ENCODE measurements at regions not wholly inside any gene's neighbourhood (a gene's known extent, or its start where the extent isn't known, plus 50 kb on each side); places are given as distances from the start of the nearest gene placed in this dataset.

DNA sequence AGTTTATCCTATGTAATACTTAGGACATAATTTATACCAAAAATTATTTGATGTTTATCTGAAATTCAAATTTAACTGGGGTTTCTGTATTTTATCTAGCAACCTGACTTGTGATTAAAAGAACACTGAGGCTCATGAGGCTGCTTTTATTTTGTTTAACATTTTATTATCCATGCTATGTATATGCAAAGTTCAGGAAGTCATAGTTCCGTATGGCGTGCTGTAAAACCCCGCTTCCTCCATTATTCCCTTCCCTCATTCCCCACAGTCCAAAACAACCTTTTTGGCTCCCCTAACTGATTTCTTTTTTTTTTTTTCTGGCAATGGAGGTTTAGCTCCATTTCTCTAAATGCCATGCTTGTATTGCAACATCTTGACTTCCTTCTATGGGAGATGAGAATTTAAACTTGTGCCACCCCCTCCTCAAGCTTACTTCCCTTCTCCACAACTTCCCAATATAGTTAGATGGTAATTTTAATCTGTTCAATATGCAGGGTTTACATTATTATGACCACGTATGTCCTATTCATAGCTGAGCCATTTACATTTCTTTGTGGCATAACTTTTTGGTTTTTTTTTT is 138.0 kb upstream of the DNAH14 start:
- intact Hi-C loops (cut with DNase I): no loop called here
- Histone ChIP-seq H3K27me3 (ENCODE audit: control insufficient read depth, insufficient read depth, low read length) (no peaks in the 10 kb centered on the region), H3K4me1 (ENCODE audit: control insufficient read depth in 2 of 3, insufficient read depth in 2 of 3, low read depth in 1 of 3, low read length in 3 of 3) (no peaks in the 10 kb centered on the region), H3K4me3 (ENCODE audit: low read length in 3 of 3) (no peak overlapping the region), H3K9me3 (ENCODE audit: control insufficient read depth in 2 of 3, insufficient read depth in 1 of 3, low read length in 3 of 3) (no peaks in the 10 kb centered on the region), H3K36me3 (ENCODE audit: control insufficient read depth in 2 of 3, insufficient read depth in 3 of 3, low read length in 3 of 3) (no peaks in the 10 kb centered on the region), H3K27ac (ENCODE audit: low read depth in 2 of 2, low read length in 2 of 2) (no peak overlapping the region), H3K9ac (ENCODE audit: low read length in 3 of 3) (no peak overlapping the region)
- FAIRE-seq: no peak
- no peak for DNase-seq
- no peak for TF ChIP-seq CTCF (IDR thresholded peaks at IDR 0.05; ENCODE audit: borderline replicate concordance, extremely low read depth, insufficient read depth)

- no peak overlapping the region for H3K9ac ChIP-seq (ENCODE audit: low read length in 3 of 3)
- intact Hi-C loops (cut with DNase I): no loop called here
- H3K36me3 ChIP-seq (ENCODE audit: control insufficient read depth in 2 of 3, insufficient read depth in 3 of 3, low read length in 3 of 3): no peaks in the 10 kb centered on the region
- no peak overlapping the region for H3K4me3 ChIP-seq (ENCODE audit: low read length in 3 of 3)
- no peaks in the 10 kb centered on the region for H3K27me3 ChIP-seq (ENCODE audit: control insufficient read depth, insufficient read depth, low read length)
- FAIRE-seq (no peak), DNase-seq (no peak)
- H3K27ac ChIP-seq (ENCODE audit: low read depth in 2 of 2, low read length in 2 of 2): no peak overlapping the region
- TF ChIP-seq CTCF (IDR thresholded peaks at IDR 0.05; ENCODE audit: borderline replicate concordance, extremely low read depth, insufficient read depth): no peak
- H3K4me1 ChIP-seq (ENCODE audit: control insufficient read depth in 2 of 3, insufficient read depth in 2 of 3, low read depth in 1 of 3, low read length in 3 of 3): no peaks in the 10 kb centered on the region
- H3K9me3 ChIP-seq (ENCODE audit: control insufficient read depth in 2 of 3, insufficient read depth in 1 of 3, low read length in 3 of 3): no peaks in the 10 kb centered on the region
These were observed 133.9 kb upstream of the DNAH14 start for GRCh38 chr1:224795591-224795990.

DNA sequence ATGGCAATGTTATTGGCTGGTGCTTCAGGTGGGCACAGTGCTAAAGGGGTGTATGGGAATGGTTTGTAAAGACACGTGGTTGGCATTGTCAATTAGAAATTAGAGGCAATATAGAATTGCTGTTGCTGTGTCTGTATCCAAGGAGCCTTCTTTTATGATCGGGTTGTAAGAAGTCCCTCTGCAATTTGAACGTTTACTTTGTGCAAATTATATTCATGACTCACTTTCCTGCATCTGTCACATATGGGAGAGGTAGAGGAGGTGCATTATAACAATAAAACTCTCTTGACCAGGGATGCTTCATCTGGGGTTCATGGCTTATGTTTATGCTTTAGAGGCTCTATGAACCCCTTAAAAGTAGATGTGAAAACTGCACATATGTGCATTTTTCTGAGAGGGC is 130.4 kb upstream of the DNAH14 start:
- Histone ChIP-seq H3K27me3 (ENCODE audit: control insufficient read depth, insufficient read depth, low read length) (no peaks in the 10 kb centered on the region), H3K4me1 (ENCODE audit: control insufficient read depth in 2 of 3, insufficient read depth in 2 of 3, low read depth in 1 of 3, low read length in 3 of 3) (no peaks in the 10 kb centered on the region), H3K36me3 (ENCODE audit: control insufficient read depth in 2 of 3, insufficient read depth in 3 of 3, low read length in 3 of 3) (no peaks in the 10 kb centered on the region), H3K9ac (ENCODE audit: low read length in 3 of 3) (no peak overlapping the region), H3K27ac (ENCODE audit: low read depth in 2 of 2, low read length in 2 of 2) (no peak overlapping the region), H3K9me3 (ENCODE audit: control insufficient read depth in 2 of 3, insufficient read depth in 1 of 3, low read length in 3 of 3) (no peaks in the 10 kb centered on the region), H3K4me3 (ENCODE audit: low read length in 3 of 3) (no peak overlapping the region)
- no peak for FAIRE-seq
- DNase-seq: no peak
- intact Hi-C loops (cut with DNase I): no loop called here
- TF ChIP-seq CTCF (IDR thresholded peaks at IDR 0.05; ENCODE audit: borderline replicate concordance, extremely low read depth, insufficient read depth): no peak

Data from kidney (tissue), 13 donors.